K562 (cell line): ENCODE measurements at regions not wholly inside any gene's neighbourhood (a gene's known extent, or its start where the extent isn't known, plus 50 kb on each side); places are given as distances from the start of the nearest gene placed in this dataset.

Experiments used
- ATAC-seq: fragments of 200-7000 bp; cut with Tn5 transposase; 3 replicates; pipeline ENCODE4 v1.9.1; 2020; ENCODE audit warnings: moderate library complexity
- BruUV-seq: library from RNA; stranded (reverse); fragments of 400-500 nt; replicated peaks from 2 replicates; lab custom pipeline; 2021; lab: Mats Ljungman, UMichigan
- CTCF ChIA-PET: fragments of 300-600 bp; formaldehyde crosslinking; extraction: SDS; loops from one replicate; lab custom pipeline; 2021; ENCODE audit warnings: low intra/inter-chr PET ratio; lab: Yijun Ruan, JAX
- POLR2A ChIA-PET: fragments of 300-600, 350-650 bp; sonication (Branson Sonifier 250); formaldehyde crosslinking; extraction: SDS; loops from one replicate; lab custom pipeline; 2021; ENCODE audit warnings: antibody characterized with exemption, inconsistent platforms; lab: Yijun Ruan, JAX
- DNase-seq, 4 experiments: peaks; one replicate each; pipeline versions ENCODE4 v3.0.0 to v3.0.0-alpha.2; 2011 to 2018; ENCODE audit warnings: low spot score in 3 of 4, mixed read lengths in 3 of 4; ENCODE audit errors: extremely low read depth in 1 of 4
- FAIRE-seq: peaks from 2 replicates; lab custom pipeline; 2011; peaks lifted over from hg19 to GRCh38; lab: Jason Lieb, UNC
- H2AFZ ChIP-seq: 2 replicates; pipeline ENCODE4 v1.6.0; 2011; ENCODE audit warnings: low read depth, low read length, control low read depth, inconsistent platforms
- H3K27ac ChIP-seq: fragments of 200-600 bp; 3 replicates; pipeline ENCODE4 v1.8.0; 2011; ENCODE audit warnings: low read depth, mild to moderate bottlenecking, control low read depth, inconsistent platforms, low read length, moderate library complexity, mixed read lengths; ENCODE audit errors: extremely low read depth
- H3K27me3 ChIP-seq, 2 experiments: fragments of 300-600 bp in 1 of 2; 2 replicates in 1 of 2; 3 replicates in 1 of 2; pipeline versions ENCODE4 v1.6.0 to v1.8.0; 2011; ENCODE audit warnings: inconsistent platforms in 2 of 2, low read length in 2 of 2, mild to moderate bottlenecking in 1 of 2, mixed read lengths in 1 of 2, moderate library complexity in 1 of 2; ENCODE audit not compliant: control insufficient read depth in 2 of 2, insufficient read depth in 2 of 2
- H3K36me3 ChIP-seq: fragments of 300-600 bp; 3 replicates; pipeline ENCODE4 v1.8.0; 2011; ENCODE audit warnings: mild to moderate bottlenecking, low read length, inconsistent platforms; ENCODE audit not compliant: control insufficient read depth, insufficient read depth
- H3K4me1 ChIP-seq, 2 experiments: fragments of 200-600 bp in 1 of 2; replicated peaks in 1 of 2; 2 replicates in 1 of 2; 3 replicates in 1 of 2; pipeline versions ENCODE4 v1.5.1 to v1.8.0; 2011; ENCODE audit warnings: inconsistent platforms in 2 of 2, low read length in 2 of 2, mild to moderate bottlenecking in 1 of 2, mixed read lengths in 1 of 2, moderate library complexity in 1 of 2; ENCODE audit not compliant: control insufficient read depth in 2 of 2, insufficient read depth in 2 of 2
- H3K4me2 ChIP-seq: 2 replicates; pipeline ENCODE4 v1.6.1; 2011; ENCODE audit warnings: low read length, control low read depth, inconsistent platforms, mixed read lengths; ENCODE audit not compliant: insufficient read depth
- H3K4me3 ChIP-seq: fragments of 200-600 bp; sonication (generic), shearing (Covaris generic); 2 replicates; pipeline ENCODE4 v1.5.1; 2016; ENCODE audit warnings: control low read depth, inconsistent platforms
- H3K79me2 ChIP-seq: fragments of 200-600 bp; 3 replicates; pipeline ENCODE4 v1.8.0; 2011; ENCODE audit warnings: low read length, inconsistent platforms; ENCODE audit not compliant: control insufficient read depth, insufficient read depth
- H3K9ac ChIP-seq, 2 experiments: 2 replicates each; pipeline versions ENCODE4 v1.6.0 to v1.6.1; 2011; ENCODE audit warnings: low read depth in 2 of 2, low read length in 2 of 2, control low read depth in 1 of 2, inconsistent platforms in 1 of 2, mild to moderate bottlenecking in 1 of 2, mixed read lengths in 1 of 2; ENCODE audit not compliant: insufficient read depth in 1 of 2
- H3K9me1 ChIP-seq: one replicate; pipeline ENCODE4 v1.6.0; 2011; ENCODE audit warnings: inconsistent platforms, mild to moderate bottlenecking, low read length, moderate library complexity; ENCODE audit not compliant: control insufficient read depth, insufficient read depth
- H3K9me3 ChIP-seq: replicated peaks from 2 replicates; pipeline ENCODE4 v1.5.1; 2011; ENCODE audit warnings: low read depth, low read length, inconsistent platforms; ENCODE audit not compliant: control insufficient read depth, insufficient read depth
- H4K20me1 ChIP-seq: replicated peaks from 2 replicates; pipeline ENCODE4 v1.6.1; 2011; ENCODE audit warnings: low read length, inconsistent platforms, mixed read lengths; ENCODE audit not compliant: control insufficient read depth, insufficient read depth
- CSDE1 ChIP-seq, 2 experiments: fragments of 450-650 bp; IDR thresholded peaks; 2 replicates each; pipeline ENCODE4 v1.6.1; 2016; ENCODE audit warnings: mild to moderate bottlenecking in 1 of 2
- ETV5 ChIP-seq: sonication (generic); formaldehyde crosslinking; IDR thresholded peaks from 2 replicates; pipeline ENCODE4 v1.4.0; 2020; ENCODE audit warnings: low read depth, mild to moderate bottlenecking, missing genetic modification reagents
- GATA2 ChIP-seq: sonication (generic); formaldehyde crosslinking; IDR thresholded peaks from 2 replicates; pipeline ENCODE4 v1.4.0; 2020; ENCODE audit warnings: mild to moderate bottlenecking, missing genetic modification reagents
- IRF2 ChIP-seq: sonication (generic); formaldehyde crosslinking; IDR thresholded peaks from 2 replicates; pipeline ENCODE4 v1.8.1; 2022; ENCODE audit warnings: mild to moderate bottlenecking, missing genetic modification reagents
- MCM3 ChIP-seq: fragments of 450-650 bp; IDR thresholded peaks from 2 replicates; pipeline ENCODE4 v1.6.1; 2016
- MCM7 ChIP-seq, 2 experiments: fragments of 450-650 bp; IDR thresholded peaks; 2 replicates each; pipeline ENCODE4 v1.6.1; 2016 to 2018
- NCOA1 ChIP-seq: fragments of 450-650 bp; IDR thresholded peaks from 2 replicates; pipeline ENCODE4 v1.6.1; 2016; ENCODE audit warnings: low read depth
- NFXL1 ChIP-seq: fragments of 450-650 bp; formaldehyde crosslinking; IDR thresholded peaks from 2 replicates; pipeline ENCODE4 v1.4.0; 2021; ENCODE audit warnings: mild to moderate bottlenecking
- NONO ChIP-seq, 2 experiments: fragments of 200-400 bp in 1 of 2; fragments of 450-650 bp in 1 of 2; formaldehyde crosslinking in 1 of 2; IDR thresholded peaks; 2 replicates each; pipeline ENCODE4 v1.6.1; 2017; ENCODE audit warnings: low read depth in 2 of 2, mild to moderate bottlenecking in 2 of 2, moderate library complexity in 2 of 2, low read length in 1 of 2
- RHOXF2B ChIP-seq: fragments of 250-450 bp; sonication (Bioruptor Pico); conservative IDR thresholded peaks from 2 replicates; pipeline ENCODE4 v1.5.1; 2021
- ZNF133 ChIP-seq: fragments of 250-450 bp; sonication (Bioruptor Pico); IDR thresholded peaks from 2 replicates; pipeline ENCODE4 v1.4.0; 2020; ENCODE audit warnings: mild to moderate bottlenecking
- ZNF347 ChIP-seq: fragments of 450-650 bp; formaldehyde crosslinking; IDR thresholded peaks from 2 replicates; pipeline ENCODE4 v1.4.0; 2020; ENCODE audit warnings: low read depth, mild to moderate bottlenecking, moderate library complexity
- WGBS: fragments of 100-300 bp; shearing (Covaris generic); methylation state at CpG from one replicate; pipeline ENCODE4 v1.1.6; 2016; ENCODE audit warnings: low coverage, mixed read lengths; ENCODE audit not compliant: insufficient coverage; ENCODE audit errors: missing lambda C conversion rate; 5-methylcytosine and 5-hydroxymethylcytosine counted together
- in situ Hi-C: fragments of 300-500 bp; cut with MboI; formaldehyde crosslinking; loops from 4 replicates; pipeline ENCODE4 v1.15.0; 2018; ENCODE audit warnings: inconsistent platforms, mixed read lengths
- intact Hi-C: fragments of 100-400 bp; cut with micrococcal nuclease; formaldehyde crosslinking; loops from 2 replicates; pipeline ENCODE4 v1.14.2; 2022
- TF ChIP-seq, protein P1 (sequence below): fragments of 450-650 bp; IDR thresholded peaks from 2 replicates; pipeline ENCODE4 v1.6.1; 2018; ENCODE audit warnings: mild to moderate bottlenecking, low read depth; ENCODE audit not compliant: partially characterized antibody
- TF ChIP-seq, protein P2 (sequence below), 2 experiments: fragments of 450-650 bp in 1 of 2; sonication (generic) in 1 of 2; formaldehyde crosslinking in 1 of 2; IDR thresholded peaks in 1 of 2; conservative IDR thresholded peaks in 1 of 2; 2 replicates each; pipeline versions ENCODE4 v1.6.1 to v1.8.1; 2016 to 2023; ENCODE audit warnings: mild to moderate bottlenecking in 2 of 2, moderate library complexity in 2 of 2, inconsistent platforms in 1 of 2, missing genetic modification reagents in 1 of 2
- TF ChIP-seq, protein P3 (sequence below): fragments of 450-650 bp; formaldehyde crosslinking; IDR thresholded peaks from 2 replicates; pipeline ENCODE4 v1.4.0; 2020; ENCODE audit warnings: mild to moderate bottlenecking
- TF ChIP-seq, protein P4 (sequence below): fragments of 250-450 bp; sonication (Bioruptor Pico); IDR thresholded peaks from 2 replicates; pipeline ENCODE4 v1.8.0; 2022; ENCODE audit warnings: moderate library complexity, mild to moderate bottlenecking, inconsistent platforms
- TF ChIP-seq, protein P5 (sequence below), 2 experiments: fragments of 250-450 bp in 1 of 2; fragments of 450-650 bp in 1 of 2; sonication (Bioruptor Pico) in 1 of 2; IDR thresholded peaks; 2 replicates each; pipeline versions ENCODE4 v1.6.1 to v1.8.0; 2016 to 2021; ENCODE audit warnings: mild to moderate bottlenecking in 2 of 2, moderate library complexity in 2 of 2, missing compliant biosample characterization in 1 of 2, missing genetic modification characterization in 1 of 2

- no peaks in the 10 kb centered on the region for H3K9me3 ChIP-seq
- FAIRE-seq (no peak), ATAC-seq (no peak), DNase-seq (no peak)
- no peaks in the 10 kb centered on the region for H3K4me1 ChIP-seq
- H3K4me2 ChIP-seq: no peak overlapping the region
- ChIA-PET POLR2A (no interaction called here), CTCF (no interaction called here)
- WGBS: 2% methylated on average over 4 of the region's 4 CpGs
- BruUV-seq: no TSS peak
- no peak overlapping the region for H3K4me3 ChIP-seq
- no peaks in the 10 kb centered on the region for H4K20me1 ChIP-seq
- H3K9ac ChIP-seq: no peak overlapping the region
- H3K79me2 ChIP-seq: no peaks in the 10 kb centered on the region
- H3K27ac ChIP-seq: no peak overlapping the region
- in situ Hi-C loops: no loop called here
- intact Hi-C loops: no loop called here
- H2AFZ ChIP-seq: no peak overlapping the region
- H3K36me3 ChIP-seq: no peaks in the 10 kb centered on the region
- H3K9me1 ChIP-seq: no peaks in the 10 kb centered on the region
- no peaks in the 10 kb centered on the region for H3K27me3 ChIP-seq
- no peak for TF ChIP-seq CSDE1 (IDR thresholded peaks at IDR 0.05)
- TF ChIP-seq ZNF133: no peak
- TF ChIP-seq RHOXF2B: no peak
- TF ChIP-seq ETV5 (CRISPR knock-in tag): no peak
- TF ChIP-seq, protein P1, sequence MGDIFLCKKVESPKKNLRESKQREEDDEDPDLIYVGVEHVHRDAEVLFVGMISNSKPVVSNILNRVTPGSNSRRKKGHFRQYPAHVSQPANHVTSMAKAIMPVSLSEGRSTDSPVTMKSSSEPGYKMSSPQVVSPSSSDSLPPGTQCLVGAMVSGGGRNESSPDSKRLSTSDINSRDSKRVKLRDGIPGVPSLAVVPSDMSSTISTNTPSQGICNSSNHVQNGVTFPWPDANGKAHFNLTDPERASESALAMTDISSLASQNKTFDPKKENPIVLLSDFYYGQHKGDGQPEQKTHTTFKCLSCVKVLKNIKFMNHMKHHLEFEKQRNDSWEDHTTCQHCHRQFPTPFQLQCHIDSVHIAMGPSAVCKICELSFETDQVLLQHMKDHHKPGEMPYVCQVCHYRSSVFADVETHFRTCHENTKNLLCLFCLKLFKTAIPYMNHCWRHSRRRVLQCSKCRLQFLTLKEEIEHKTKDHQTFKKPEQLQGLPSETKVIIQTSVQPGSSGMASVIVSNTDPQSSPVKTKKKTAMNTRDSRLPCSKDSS: no peak
- no peak for TF ChIP-seq NFXL1 (CRISPR knock-in tag)
- TF ChIP-seq NONO (IDR thresholded peaks at IDR 0.05; ENCODE audit: low read depth in 2 of 2, low read length in 1 of 2): no peak
- TF ChIP-seq MCM3: no peak
- TF ChIP-seq, protein P2, sequence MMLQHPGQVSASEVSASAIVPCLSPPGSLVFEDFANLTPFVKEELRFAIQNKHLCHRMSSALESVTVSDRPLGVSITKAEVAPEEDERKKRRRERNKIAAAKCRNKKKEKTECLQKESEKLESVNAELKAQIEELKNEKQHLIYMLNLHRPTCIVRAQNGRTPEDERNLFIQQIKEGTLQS (IDR thresholded peaks at IDR 0.05): no peak
- TF ChIP-seq, protein P2 (CRISPR knock-in tag; conservative IDR thresholded peaks at IDR 0.05): no peak
- TF ChIP-seq, protein P3, sequence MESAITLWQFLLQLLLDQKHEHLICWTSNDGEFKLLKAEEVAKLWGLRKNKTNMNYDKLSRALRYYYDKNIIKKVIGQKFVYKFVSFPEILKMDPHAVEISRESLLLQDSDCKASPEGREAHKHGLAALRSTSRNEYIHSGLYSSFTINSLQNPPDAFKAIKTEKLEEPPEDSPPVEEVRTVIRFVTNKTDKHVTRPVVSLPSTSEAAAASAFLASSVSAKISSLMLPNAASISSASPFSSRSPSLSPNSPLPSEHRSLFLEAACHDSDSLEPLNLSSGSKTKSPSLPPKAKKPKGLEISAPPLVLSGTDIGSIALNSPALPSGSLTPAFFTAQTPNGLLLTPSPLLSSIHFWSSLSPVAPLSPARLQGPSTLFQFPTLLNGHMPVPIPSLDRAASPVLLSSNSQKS (CRISPR knock-in tag): no peak
- TF ChIP-seq, protein P4, sequence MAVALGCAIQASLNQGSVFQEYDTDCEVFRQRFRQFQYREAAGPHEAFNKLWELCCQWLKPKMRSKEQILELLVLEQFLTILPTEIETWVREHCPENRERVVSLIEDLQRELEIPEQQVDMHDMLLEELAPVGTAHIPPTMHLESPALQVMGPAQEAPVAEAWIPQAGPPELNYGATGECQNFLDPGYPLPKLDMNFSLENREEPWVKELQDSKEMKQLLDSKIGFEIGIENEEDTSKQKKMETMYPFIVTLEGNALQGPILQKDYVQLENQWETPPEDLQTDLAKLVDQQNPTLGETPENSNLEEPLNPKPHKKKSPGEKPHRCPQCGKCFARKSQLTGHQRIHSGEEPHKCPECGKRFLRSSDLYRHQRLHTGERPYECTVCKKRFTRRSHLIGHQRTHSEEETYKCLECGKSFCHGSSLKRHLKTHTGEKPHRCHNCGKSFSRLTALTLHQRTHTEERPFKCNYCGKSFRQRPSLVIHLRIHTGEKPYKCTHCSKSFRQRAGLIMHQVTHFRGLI (CRISPR knock-in tag): no peak
- TF ChIP-seq, protein P5, sequence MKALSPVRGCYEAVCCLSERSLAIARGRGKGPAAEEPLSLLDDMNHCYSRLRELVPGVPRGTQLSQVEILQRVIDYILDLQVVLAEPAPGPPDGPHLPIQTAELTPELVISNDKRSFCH (CRISPR knock-in tag; IDR thresholded peaks at IDR 0.05): no peak
- TF ChIP-seq, protein P5 (tag; IDR thresholded peaks at IDR 0.05): no peak
- no peak for TF ChIP-seq ZNF347
- TF ChIP-seq NCOA1: no peak
- TF ChIP-seq MCM7 (IDR thresholded peaks at IDR 0.05): no peak
- no peak for TF ChIP-seq IRF2 (CRISPR knock-in tag)
- no peak for TF ChIP-seq GATA2
These were observed 932.2 kb downstream of the TDRD15 start for GRCh38 chr2:22055784-22056620.
